ENCODE measurements at regions not wholly inside any gene's neighbourhood (a gene's known extent, or its start where the extent isn't known, plus 50 kb on each side); places are given as distances from the start of the nearest gene placed in this dataset.
A peak's percentile ranks its signal among the peaks of the same experiment; 100 is the strongest.

- intact Hi-C loops (cut with DNase I; ENCODE audit: low total_unique reads): no loop called here
- Histone ChIP-seq H3K4me1 (peaks cover 0 to 10% of the 10 kb centered on the region in 2 donors), H3K27ac (peak overlapping the region; percentile 58 to 78), H3K27me3 (no peaks in the 10 kb centered on the region), H3K9me3 (no peaks in the 10 kb centered on the region), H3K4me3 (no peak overlapping the region), H3K36me3 (no peaks in the 10 kb centered on the region)
- peak; percentile 76 to 81 for DNase-seq
- TF ChIP-seq CTCF (IDR thresholded peaks at IDR 0.05): no peak
- no peak for TF ChIP-seq POLR2A (IDR thresholded peaks at IDR 0.05)
Observed at GRCh38 chr12:105748806-105749600, 389.8 kb downstream of the NUAK1 start.

GRCh38 chr12:105750096-105750495 is 388.7 kb downstream of the NUAK1 start:
- peaks cover 0 to 10% of the 10 kb centered on the region in 2 donors for H3K4me1 ChIP-seq
- no peaks in the 10 kb centered on the region for H3K9me3 ChIP-seq
- no peaks in the 10 kb centered on the region for H3K36me3 ChIP-seq
- no peak overlapping the region for H3K4me3 ChIP-seq
- intact Hi-C loops (cut with DNase I; ENCODE audit: low total_unique reads): no loop called here
- H3K27ac ChIP-seq: peak overlapping the region; percentile 58 to 78
- no peak for TF ChIP-seq POLR2A (IDR thresholded peaks at IDR 0.05)
- no peak for TF ChIP-seq CTCF (IDR thresholded peaks at IDR 0.05)
- DNase-seq: no peak
- no peaks in the 10 kb centered on the region for H3K27me3 ChIP-seq

- H3K4me3 ChIP-seq: no peak overlapping the region
- no peaks in the 10 kb centered on the region for H3K36me3 ChIP-seq
- no peaks in the 10 kb centered on the region for H3K9me3 ChIP-seq
- no peaks in the 10 kb centered on the region for H3K27me3 ChIP-seq
- H3K27ac ChIP-seq: no peak overlapping the region
- intact Hi-C loops (cut with DNase I; ENCODE audit: low total_unique reads): no loop called here
- no peak for DNase-seq
- H3K4me1 ChIP-seq: no peaks in the 10 kb centered on the region
- TF ChIP-seq CTCF (IDR thresholded peaks at IDR 0.05): no peak
Observed at GRCh38 chr12:105754313-105754712, 384.4 kb downstream of the NUAK1 start.

- intact Hi-C loops (cut with DNase I; ENCODE audit: low total_unique reads): no loop called here
- TF ChIP-seq CTCF (IDR thresholded peaks at IDR 0.05): no peak
- TF ChIP-seq POLR2A (IDR thresholded peaks at IDR 0.05): no peak
Observed at GRCh38 chr12:105756961-105757360, 381.8 kb downstream of the NUAK1 start.

GRCh38 chr12:105759149-105759548 is 379.6 kb downstream of the NUAK1 start:
- H3K9me3 ChIP-seq: no peaks in the 10 kb centered on the region
- H3K27me3 ChIP-seq: no peaks in the 10 kb centered on the region
- no peak for DNase-seq
- H3K36me3 ChIP-seq: no peaks in the 10 kb centered on the region
- H3K27ac ChIP-seq: no peak overlapping the region
- intact Hi-C loops (cut with DNase I; ENCODE audit: low total_unique reads): no loop called here
- no peak for TF ChIP-seq POLR2A (IDR thresholded peaks at IDR 0.05)
- TF ChIP-seq CTCF (IDR thresholded peaks at IDR 0.05): no peak
- no peaks in the 10 kb centered on the region for H3K4me1 ChIP-seq
- H3K4me3 ChIP-seq: no peak overlapping the region

More at GRCh38 chr12:105756961-105757360, 381.8 kb downstream of the NUAK1 start:
- no peak for DNase-seq
- Histone ChIP-seq H3K4me3 (no peak overlapping the region), H3K27me3 (no peaks in the 10 kb centered on the region), H3K27ac (no peak overlapping the region), H3K36me3 (no peaks in the 10 kb centered on the region), H3K9me3 (no peaks in the 10 kb centered on the region), H3K4me1 (no peaks in the 10 kb centered on the region)

All from uterus (tissue), 3 donors.